ENCODE measurements at regions not wholly inside any gene's neighbourhood (a gene's known extent, or its start where the extent isn't known, plus 50 kb on each side); places are given as distances from the start of the nearest gene placed in this dataset.

GRCh38 chr20:60400567-60400966 lies 442.3 kb downstream of the CDH26 start:
- no peak overlapping the region for H3K27ac ChIP-seq (replicated peaks)
- no peak for DNase-seq (ENCODE audit: low read depth in 1 of 2, low spot score in 1 of 2)
- H3K27me3 ChIP-seq (ENCODE audit: insufficient read depth, poor library complexity, severe bottlenecking) = peaks cover 3% of the 10 kb centered on the region
- no peak overlapping the region for H3K4me3 ChIP-seq (replicated peaks; ENCODE audit: insufficient read depth, low read length)
- TF ChIP-seq CTCF (IDR thresholded peaks at IDR 0.05; ENCODE audit: insufficient read depth, low read length) (no peak), REST (IDR thresholded peaks at IDR 0.05; ENCODE audit: insufficient replicate concordance, low read depth) (no peak)

- Histone ChIP-seq H3K4me3 (replicated peaks; ENCODE audit: insufficient read depth, low read length) (no peak overlapping the region), H3K27me3 (ENCODE audit: insufficient read depth, poor library complexity, severe bottlenecking) (peaks cover 3% of the 10 kb centered on the region), H3K27ac (replicated peaks) (no peak overlapping the region)
- DNase-seq (ENCODE audit: low read depth in 1 of 2, low spot score in 1 of 2) = peak in 1 of 2 experiments; percentile 4
- TF ChIP-seq REST (IDR thresholded peaks at IDR 0.05; ENCODE audit: insufficient replicate concordance, low read depth) (no peak), GABPA (IDR thresholded peaks at IDR 0.05; ENCODE audit: low read depth) (no peak), CTCF (IDR thresholded peaks at IDR 0.05; ENCODE audit: insufficient read depth, low read length) (no peak), POLR2AphosphoS5 (IDR thresholded peaks at IDR 0.05; ENCODE audit: low read depth) (no peak), SPI1 (IDR thresholded peaks at IDR 0.05; ENCODE audit: borderline replicate concordance, low read depth) (no peak)
Measured at GRCh38 chr20:60402189-60403058, 444.2 kb downstream of the CDH26 start.

- no peak overlapping the region for H3K4me3 ChIP-seq (replicated peaks; ENCODE audit: insufficient read depth, low read length)
- no peak for TF ChIP-seq SPI1 (IDR thresholded peaks at IDR 0.05; ENCODE audit: borderline replicate concordance, low read depth)
- no peak for TF ChIP-seq POLR2AphosphoS5 (IDR thresholded peaks at IDR 0.05; ENCODE audit: low read depth)
- no peak for TF ChIP-seq CTCF (IDR thresholded peaks at IDR 0.05; ENCODE audit: insufficient read depth, low read length)
- TF ChIP-seq GABPA (IDR thresholded peaks at IDR 0.05; ENCODE audit: low read depth) = no peak
- TF ChIP-seq REST (IDR thresholded peaks at IDR 0.05; ENCODE audit: insufficient replicate concordance, low read depth) = no peak
- H3K27me3 ChIP-seq (ENCODE audit: insufficient read depth, poor library complexity, severe bottlenecking) = no peaks in the 10 kb centered on the region
- DNase-seq (ENCODE audit: low read depth in 1 of 2, low spot score in 1 of 2) = no peak
- no peak overlapping the region for H3K27ac ChIP-seq (replicated peaks)
Measured at GRCh38 chr20:60403105-60403741, 445.0 kb downstream of the CDH26 start.

All from HL-60 (cell line).